Body of pancreas (tissue), 4 donors: ENCODE measurements at regions not wholly inside any gene's neighbourhood (a gene's known extent, or its start where the extent isn't known, plus 50 kb on each side); places are given as distances from the start of the nearest gene placed in this dataset.

ENCODE experiments used
- POLR2A ChIP-seq, 3 donors: fragments of 450-650 bp; IDR thresholded peaks; one replicate each; pipeline ENCODE4 v1.6.1; 2016; ENCODE audit warnings: antibody characterized with exemption in 3 of 3, mild to moderate bottlenecking in 2 of 3
- TF ChIP-seq, protein P1 (sequence below), 7 experiments: fragments of 450-650 bp in 4 of 7; fragments of 200-600 bp in 3 of 7; sonication (generic) in 3 of 7; IDR thresholded peaks; one replicate each; pipeline ENCODE4 v1.5.1; 2016 to 2019; ENCODE audit warnings: antibody characterized with exemption in 7 of 7

DNA sequence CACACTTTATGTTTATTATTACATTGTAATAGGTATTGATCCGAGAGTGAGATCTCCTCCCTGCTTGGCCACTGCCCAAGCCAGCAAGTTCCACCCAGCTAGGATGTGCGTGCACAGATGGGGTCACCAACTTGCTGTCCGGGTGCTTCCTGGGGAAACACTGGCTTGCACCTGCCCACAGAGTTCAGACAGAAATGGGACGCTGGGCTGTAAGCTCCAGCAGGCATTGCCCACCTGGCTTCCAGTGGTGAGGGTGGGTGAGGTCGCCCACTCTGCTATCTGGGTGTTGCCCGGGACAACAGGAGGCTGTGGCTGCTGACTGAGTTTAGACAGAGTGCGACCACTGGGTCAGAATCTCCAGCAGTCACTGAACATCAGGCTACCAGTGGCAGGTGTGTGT lies 289.8 kb upstream of the ANO3 start:
- no peak for TF ChIP-seq POLR2A (IDR thresholded peaks at IDR 0.05)
- TF ChIP-seq, protein P1, sequence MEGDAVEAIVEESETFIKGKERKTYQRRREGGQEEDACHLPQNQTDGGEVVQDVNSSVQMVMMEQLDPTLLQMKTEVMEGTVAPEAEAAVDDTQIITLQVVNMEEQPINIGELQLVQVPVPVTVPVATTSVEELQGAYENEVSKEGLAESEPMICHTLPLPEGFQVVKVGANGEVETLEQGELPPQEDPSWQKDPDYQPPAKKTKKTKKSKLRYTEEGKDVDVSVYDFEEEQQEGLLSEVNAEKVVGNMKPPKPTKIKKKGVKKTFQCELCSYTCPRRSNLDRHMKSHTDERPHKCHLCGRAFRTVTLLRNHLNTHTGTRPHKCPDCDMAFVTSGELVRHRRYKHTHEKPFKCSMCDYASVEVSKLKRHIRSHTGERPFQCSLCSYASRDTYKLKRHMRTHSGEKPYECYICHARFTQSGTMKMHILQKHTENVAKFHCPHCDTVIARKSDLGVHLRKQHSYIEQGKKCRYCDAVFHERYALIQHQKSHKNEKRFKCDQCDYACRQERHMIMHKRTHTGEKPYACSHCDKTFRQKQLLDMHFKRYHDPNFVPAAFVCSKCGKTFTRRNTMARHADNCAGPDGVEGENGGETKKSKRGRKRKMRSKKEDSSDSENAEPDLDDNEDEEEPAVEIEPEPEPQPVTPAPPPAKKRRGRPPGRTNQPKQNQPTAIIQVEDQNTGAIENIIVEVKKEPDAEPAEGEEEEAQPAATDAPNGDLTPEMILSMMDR (IDR thresholded peaks at IDR 0.05) = no peak
